SH-SY5Y (cell line): ENCODE measurements at regions not wholly inside any gene's neighbourhood (a gene's known extent, or its start where the extent isn't known, plus 50 kb on each side); places are given as distances from the start of the nearest gene placed in this dataset.

ENCODE experiments used
- GATA2 ChIP-seq: IDR thresholded peaks from 2 replicates; pipeline ENCODE4 v1.6.1; 2011; ENCODE audit warnings: mild to moderate bottlenecking, low read depth, low read length
- GATA3 ChIP-seq: IDR thresholded peaks from 2 replicates; pipeline ENCODE4 v1.6.1; 2011; ENCODE audit warnings: low read depth, mild to moderate bottlenecking, low read length, moderate library complexity

GRCh38 chr2:174693344-174693743, 70.9 kb downstream of the CHRNA1 start:
- TF ChIP-seq GATA3 (no peak), GATA2 (no peak)
